ENCODE measurements at regions not wholly inside any gene's neighbourhood (a gene's known extent, or its start where the extent isn't known, plus 50 kb on each side); places are given as distances from the start of the nearest gene placed in this dataset.
"Not testable (repeated sequence)": the region's sequence is repeated elsewhere in the genome, so short reads cannot be mapped to it uniquely, and the experiment has no call there.

GRCh38 chr3:99315896-99316295, 322.5 kb upstream of the COL8A1 start:
- H3K4me3 Mint-ChIP-seq, result no peak overlapping the region
- 74% methylated on average over 3 of the region's 3 CpGs for WGBS (ENCODE audit: insufficient coverage)
- DNase-seq (no peak), ATAC-seq (no peak)
- intact Hi-C loops (cut with micrococcal nuclease), result no loop called here
- Histone ChIP-seq H3K4me1 (ENCODE audit: control insufficient read depth, insufficient read depth, low read length) (no peaks in the 10 kb centered on the region), H3K27me3 (ENCODE audit: control insufficient read depth, insufficient read depth, low read length) (no peaks in the 10 kb centered on the region), H3K4me3 (ENCODE audit: low read length) (no peak overlapping the region), H3K36me3 (ENCODE audit: control insufficient read depth, insufficient read depth, low read length) (no peaks in the 10 kb centered on the region), H3K9me3 (ENCODE audit: control insufficient read depth, insufficient read depth, low read length) (no peaks in the 10 kb centered on the region), H3K27ac (ENCODE audit: low read length) (no peak overlapping the region)
- H3K4me1 Mint-ChIP-seq, result no peaks in the 10 kb centered on the region
- H3K27ac Mint-ChIP-seq, result no peak overlapping the region
- no peaks in the 10 kb centered on the region for H3K36me3 Mint-ChIP-seq
- no peaks in the 10 kb centered on the region for H3K27me3 Mint-ChIP-seq (ENCODE audit: low read depth in 2 of 2)
- no peak for TF ChIP-seq CTCF (IDR thresholded peaks at IDR 0.05)
- peaks cover 15 to 20% of the 10 kb centered on the region in 2 donors for H3K9me3 Mint-ChIP-seq

- ATAC-seq, result no peak
- Mint-ChIP-seq H3K27me3 (ENCODE audit: low read depth in 2 of 2) (no peaks in the 10 kb centered on the region), H3K36me3 (no peaks in the 10 kb centered on the region), H3K27ac (no peak overlapping the region), H3K4me1 (no peaks in the 10 kb centered on the region), H3K9me3 (peaks cover 17 to 20% of the 10 kb centered on the region in 2 donors), H3K4me3 (no peak overlapping the region)
- no peak for DNase-seq
- intact Hi-C loops (cut with micrococcal nuclease), result no loop called here
- H3K4me3 ChIP-seq (ENCODE audit: low read length), result no peak overlapping the region
- TF ChIP-seq CTCF (IDR thresholded peaks at IDR 0.05), result no peak
- H3K4me1 ChIP-seq (ENCODE audit: control insufficient read depth, insufficient read depth, low read length), result no peaks in the 10 kb centered on the region
- no peak overlapping the region for H3K27ac ChIP-seq (ENCODE audit: low read length)
- no peaks in the 10 kb centered on the region for H3K36me3 ChIP-seq (ENCODE audit: control insufficient read depth, insufficient read depth, low read length)
- H3K27me3 ChIP-seq (ENCODE audit: control insufficient read depth, insufficient read depth, low read length), result no peaks in the 10 kb centered on the region
- no peaks in the 10 kb centered on the region for H3K9me3 ChIP-seq (ENCODE audit: control insufficient read depth, insufficient read depth, low read length)
These were observed 324.9 kb upstream of the COL8A1 start for GRCh38 chr3:99313485-99313884.

GRCh38 chr3:99298661-99299060, 339.7 kb upstream of the COL8A1 start:
- no peak for DNase-seq
- no peak overlapping the region for H3K27ac ChIP-seq (ENCODE audit: low read length)
- H3K27me3 Mint-ChIP-seq (ENCODE audit: low read depth in 2 of 2), result no peaks in the 10 kb centered on the region
- peaks cover 10 to 19% of the 10 kb centered on the region in 2 donors for H3K9me3 Mint-ChIP-seq
- no peaks in the 10 kb centered on the region for H3K4me1 Mint-ChIP-seq
- H3K27ac Mint-ChIP-seq, result no peak overlapping the region
- WGBS (ENCODE audit: insufficient coverage), result no CpG with 5 or more reads among the region's 1 CpG
- ATAC-seq, result no peak
- no peak overlapping the region for H3K4me3 Mint-ChIP-seq
- peaks cover 9% of the 10 kb centered on the region for H3K36me3 Mint-ChIP-seq
- intact Hi-C loops (cut with micrococcal nuclease), result no loop called here
- no peak for TF ChIP-seq CTCF (IDR thresholded peaks at IDR 0.05)
- no peaks in the 10 kb centered on the region for H3K36me3 ChIP-seq (ENCODE audit: control insufficient read depth, insufficient read depth, low read length)
- peaks cover 2% of the 10 kb centered on the region for H3K9me3 ChIP-seq (ENCODE audit: control insufficient read depth, insufficient read depth, low read length)
- H3K4me3 ChIP-seq (ENCODE audit: low read length), result no peak overlapping the region
- H3K27me3 ChIP-seq (ENCODE audit: control insufficient read depth, insufficient read depth, low read length), result no peaks in the 10 kb centered on the region
- H3K4me1 ChIP-seq (ENCODE audit: control insufficient read depth, insufficient read depth, low read length), result no peaks in the 10 kb centered on the region

- Histone ChIP-seq H3K36me3 (ENCODE audit: control insufficient read depth, insufficient read depth, low read length) (no peaks in the 10 kb centered on the region), H3K4me1 (ENCODE audit: control insufficient read depth, insufficient read depth, low read length) (no peaks in the 10 kb centered on the region), H3K9me3 (ENCODE audit: control insufficient read depth, insufficient read depth, low read length) (peaks cover 2% of the 10 kb centered on the region), H3K4me3 (ENCODE audit: low read length) (no peak overlapping the region), H3K27ac (ENCODE audit: low read length) (no peak overlapping the region), H3K27me3 (ENCODE audit: control insufficient read depth, insufficient read depth, low read length) (no peaks in the 10 kb centered on the region)
- H3K4me1 Mint-ChIP-seq, result no peaks in the 10 kb centered on the region
- H3K27me3 Mint-ChIP-seq (ENCODE audit: low read depth in 2 of 2), result no peaks in the 10 kb centered on the region
- intact Hi-C loops (cut with micrococcal nuclease), result no loop called here
- H3K4me3 Mint-ChIP-seq, result no peak overlapping the region
- WGBS (ENCODE audit: insufficient coverage), result 91% methylated on average over 1 of the region's 1 CpG
- peaks cover 7 to 10% of the 10 kb centered on the region in 2 donors for H3K9me3 Mint-ChIP-seq
- H3K36me3 Mint-ChIP-seq, result peaks cover 9% of the 10 kb centered on the region
- H3K27ac Mint-ChIP-seq, result no peak overlapping the region
- ATAC-seq (no peak), DNase-seq (no peak)
- TF ChIP-seq CTCF (IDR thresholded peaks at IDR 0.05), result no peak
These were observed 342.6 kb upstream of the COL8A1 start for GRCh38 chr3:99295836-99296235.

GRCh38 chr3:99294092-99294491, 344.3 kb upstream of the COL8A1 start:
- H3K27ac ChIP-seq (ENCODE audit: low read length); H3K4me3 Mint-ChIP-seq; H3K27ac Mint-ChIP-seq; ATAC-seq; H3K4me1 Mint-ChIP-seq; H3K4me3 ChIP-seq (ENCODE audit: low read length); intact Hi-C loops (cut with micrococcal nuclease); H3K4me1 ChIP-seq (ENCODE audit: control insufficient read depth, insufficient read depth, low read length); H3K27me3 ChIP-seq (ENCODE audit: control insufficient read depth, insufficient read depth, low read length); DNase-seq; H3K9me3 ChIP-seq (ENCODE audit: control insufficient read depth, insufficient read depth, low read length); H3K36me3 Mint-ChIP-seq; H3K36me3 ChIP-seq (ENCODE audit: control insufficient read depth, insufficient read depth, low read length); H3K27me3 Mint-ChIP-seq (ENCODE audit: low read depth in 2 of 2): not testable (repeated sequence)
- 80% methylated on average over 1 of the region's 8 CpGs for WGBS (ENCODE audit: insufficient coverage)
- H3K9me3 Mint-ChIP-seq, result peaks cover 7 to 10% of the 10 kb centered on the region in 2 donors

Data from natural killer cell (primary cell).